ENCODE measurements at regions not wholly inside any gene's neighbourhood (a gene's known extent, or its start where the extent isn't known, plus 50 kb on each side); places are given as distances from the start of the nearest gene placed in this dataset.

GRCh38 chr15:31974855-31975829 lies 55.2 kb upstream of the CHRNA7 start:
- Histone ChIP-seq H3K9me3 (ENCODE audit: control insufficient read depth, low read length) (no peaks in the 10 kb centered on the region), H3K27me3 (ENCODE audit: control insufficient read depth, insufficient read depth, low read length) (peaks cover 9% of the 10 kb centered on the region), H3K4me3 (ENCODE audit: low read length) (no peak overlapping the region), H3K4me1 (ENCODE audit: control insufficient read depth, insufficient read depth, low read length) (peaks cover 19% of the 10 kb centered on the region), H3K9ac (ENCODE audit: low read length) (no peak overlapping the region), H3K36me3 (ENCODE audit: control insufficient read depth, insufficient read depth, low read length) (no peaks in the 10 kb centered on the region)

GRCh38 chr15:31975830-31976229 lies 54.5 kb upstream of the CHRNA7 start:
- no peaks in the 10 kb centered on the region for H3K36me3 ChIP-seq (ENCODE audit: control insufficient read depth, insufficient read depth, low read length)
- no peaks in the 10 kb centered on the region for H3K9me3 ChIP-seq (ENCODE audit: control insufficient read depth, low read length)
- no peak overlapping the region for H3K4me3 ChIP-seq (ENCODE audit: low read length)
- peaks cover 19% of the 10 kb centered on the region for H3K4me1 ChIP-seq (ENCODE audit: control insufficient read depth, insufficient read depth, low read length)
- H3K27me3 ChIP-seq (ENCODE audit: control insufficient read depth, insufficient read depth, low read length): peaks cover 9% of the 10 kb centered on the region
- no peak overlapping the region for H3K9ac ChIP-seq (ENCODE audit: low read length)

- H3K9ac ChIP-seq (ENCODE audit: low read length): no peak overlapping the region
- no peaks in the 10 kb centered on the region for H3K9me3 ChIP-seq (ENCODE audit: control insufficient read depth, low read length)
- H3K36me3 ChIP-seq (ENCODE audit: control insufficient read depth, insufficient read depth, low read length): no peaks in the 10 kb centered on the region
- H3K4me1 ChIP-seq (ENCODE audit: control insufficient read depth, insufficient read depth, low read length): peaks cover 19% of the 10 kb centered on the region
- H3K27me3 ChIP-seq (ENCODE audit: control insufficient read depth, insufficient read depth, low read length): peaks cover 9% of the 10 kb centered on the region
- H3K4me3 ChIP-seq (ENCODE audit: low read length): no peak overlapping the region
These were observed 53.2 kb upstream of the CHRNA7 start for GRCh38 chr15:31977138-31977537.

GRCh38 chr15:31977812-31978661 lies 52.3 kb upstream of the CHRNA7 start:
- Histone ChIP-seq H3K36me3 (ENCODE audit: control insufficient read depth, insufficient read depth, low read length) (no peaks in the 10 kb centered on the region), H3K9ac (ENCODE audit: low read length) (no peak overlapping the region), H3K27me3 (ENCODE audit: control insufficient read depth, insufficient read depth, low read length) (peaks cover 9% of the 10 kb centered on the region), H3K4me1 (ENCODE audit: control insufficient read depth, insufficient read depth, low read length) (peaks cover 19% of the 10 kb centered on the region), H3K9me3 (ENCODE audit: control insufficient read depth, low read length) (no peaks in the 10 kb centered on the region), H3K4me3 (ENCODE audit: low read length) (no peak overlapping the region)

All from mucosa of stomach (tissue), 1 donor.